Subcutaneous abdominal adipose tissue (tissue), 5 donors: ENCODE measurements at regions not wholly inside any gene's neighbourhood (a gene's known extent, or its start where the extent isn't known, plus 50 kb on each side); places are given as distances from the start of the nearest gene placed in this dataset.

ENCODE experiments used
- H3K27ac ChIP-seq: one replicate; pipeline ENCODE4 v1.7.0; 2013; ENCODE audit warnings: low read depth, mild to moderate bottlenecking, inconsistent platforms, low read length, moderate library complexity
- H3K27me3 ChIP-seq, 5 donors: one replicate each; pipeline ENCODE4 v1.7.0; 2013; ENCODE audit warnings: low read length in 5 of 5, inconsistent platforms in 1 of 5; ENCODE audit not compliant: control insufficient read depth in 5 of 5, insufficient read depth in 4 of 5
- H3K36me3 ChIP-seq, 5 donors: one replicate each; pipeline ENCODE4 v1.7.0; 2013; ENCODE audit warnings: low read length in 5 of 5; ENCODE audit not compliant: control insufficient read depth in 5 of 5, insufficient read depth in 5 of 5
- H3K4me1 ChIP-seq, 5 donors: one replicate each; pipeline ENCODE4 v1.7.0; 2013; ENCODE audit warnings: low read length in 5 of 5, mild to moderate bottlenecking in 3 of 5, moderate library complexity in 1 of 5; ENCODE audit not compliant: control insufficient read depth in 5 of 5, insufficient read depth in 5 of 5
- H3K4me3 ChIP-seq, 5 donors: one replicate each; pipeline ENCODE4 v1.7.0; 2013; ENCODE audit warnings: low read length in 5 of 5, low read depth in 1 of 5
- H3K9ac ChIP-seq, 5 donors: one replicate each; pipeline ENCODE4 v1.7.0; 2013; ENCODE audit warnings: low read length in 5 of 5, mild to moderate bottlenecking in 4 of 5, moderate library complexity in 3 of 5
- H3K9me3 ChIP-seq, 5 donors: one replicate each; pipeline ENCODE4 v1.7.0; 2013; ENCODE audit warnings: low read length in 5 of 5; ENCODE audit not compliant: control insufficient read depth in 5 of 5
- donor health status: healthy.
- donor health status: healthy.
- donor health status: healthy.
- donor health status: healthy.
- donor health status: healthy.

GRCh38 chr9:82665324-82665723 lies 397.6 kb downstream of the RASEF start:
- Histone ChIP-seq H3K27me3 (no peaks in the 10 kb centered on the region), H3K4me1 (no peaks in the 10 kb centered on the region), H3K27ac (no peak overlapping the region), H3K4me3 (no peak overlapping the region), H3K9ac (no peak overlapping the region), H3K36me3 (no peaks in the 10 kb centered on the region), H3K9me3 (no peaks in the 10 kb centered on the region)

DNA sequence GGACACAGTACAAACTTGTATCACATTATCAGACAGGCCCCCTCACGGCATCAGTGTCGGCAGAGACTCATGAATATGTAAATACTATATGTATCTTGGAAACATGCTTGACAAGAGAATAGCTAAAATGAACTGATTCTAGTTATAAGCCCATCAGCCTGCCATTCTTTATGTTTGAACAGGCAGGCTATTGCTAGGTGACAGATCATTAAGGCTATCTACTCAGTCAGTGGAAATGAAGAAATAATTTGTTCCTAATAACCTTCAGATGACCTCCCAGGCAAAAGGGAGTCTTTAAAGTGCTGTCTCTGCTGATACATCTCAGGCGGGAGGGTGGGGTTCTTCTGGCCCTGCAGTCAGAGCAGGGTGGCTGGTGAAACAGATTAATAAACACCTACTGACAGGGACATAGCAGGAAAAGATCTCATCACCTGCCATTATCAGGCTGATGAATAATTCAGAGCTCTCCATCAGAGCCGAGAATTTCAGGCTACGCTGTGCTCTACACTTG lies 394.2 kb downstream of the RASEF start:
- Histone ChIP-seq H3K27me3 (no peaks in the 10 kb centered on the region), H3K27ac (no peak overlapping the region), H3K4me1 (no peaks in the 10 kb centered on the region), H3K4me3 (no peak overlapping the region), H3K9me3 (no peaks in the 10 kb centered on the region), H3K9ac (no peak overlapping the region), H3K36me3 (no peaks in the 10 kb centered on the region)

GRCh38 chr9:82670000-82670399 lies 392.9 kb downstream of the RASEF start:
- H3K27me3 ChIP-seq = no peaks in the 10 kb centered on the region
- H3K9ac ChIP-seq = no peak overlapping the region
- H3K4me1 ChIP-seq = no peaks in the 10 kb centered on the region
- H3K9me3 ChIP-seq = no peaks in the 10 kb centered on the region
- H3K36me3 ChIP-seq = no peaks in the 10 kb centered on the region
- H3K27ac ChIP-seq = no peak overlapping the region
- H3K4me3 ChIP-seq = no peak overlapping the region

- H3K9me3 ChIP-seq = no peaks in the 10 kb centered on the region
- H3K36me3 ChIP-seq = no peaks in the 10 kb centered on the region
- H3K4me1 ChIP-seq = no peaks in the 10 kb centered on the region
- H3K4me3 ChIP-seq = no peak overlapping the region
- H3K27ac ChIP-seq = no peak overlapping the region
- no peak overlapping the region for H3K9ac ChIP-seq
- H3K27me3 ChIP-seq = no peaks in the 10 kb centered on the region
These were observed 392.2 kb downstream of the RASEF start for GRCh38 chr9:82670726-82671125.

DNA sequence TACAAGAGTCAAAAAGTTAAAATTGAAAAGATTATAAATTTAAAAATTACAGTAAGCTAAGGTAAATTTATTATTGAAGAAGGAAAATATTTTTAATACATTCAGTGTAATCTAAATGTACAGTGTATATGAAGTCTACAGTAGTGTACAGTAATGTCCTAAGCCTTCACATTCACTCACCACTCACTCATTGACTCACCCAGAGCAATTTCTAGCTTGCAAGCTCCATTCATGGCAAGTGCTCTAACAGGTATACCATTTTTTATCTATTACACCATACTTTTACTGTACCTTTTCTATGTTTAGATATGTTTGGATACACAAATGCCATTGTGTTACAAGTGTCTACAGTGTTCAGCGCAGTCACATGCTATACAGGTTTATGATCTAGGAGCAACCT lies 389.7 kb downstream of the RASEF start:
- H3K4me1 ChIP-seq = no peaks in the 10 kb centered on the region
- H3K27me3 ChIP-seq = no peaks in the 10 kb centered on the region
- H3K27ac ChIP-seq = no peak overlapping the region
- H3K4me3 ChIP-seq = no peak overlapping the region
- H3K9me3 ChIP-seq = no peaks in the 10 kb centered on the region
- no peaks in the 10 kb centered on the region for H3K36me3 ChIP-seq
- H3K9ac ChIP-seq = no peak overlapping the region

GRCh38 chr9:82673919-82674318 lies 389.0 kb downstream of the RASEF start:
- Histone ChIP-seq H3K27me3 (no peaks in the 10 kb centered on the region), H3K4me3 (no peak overlapping the region), H3K27ac (no peak overlapping the region), H3K9me3 (no peaks in the 10 kb centered on the region), H3K9ac (no peak overlapping the region), H3K36me3 (no peaks in the 10 kb centered on the region), H3K4me1 (no peaks in the 10 kb centered on the region)

DNA sequence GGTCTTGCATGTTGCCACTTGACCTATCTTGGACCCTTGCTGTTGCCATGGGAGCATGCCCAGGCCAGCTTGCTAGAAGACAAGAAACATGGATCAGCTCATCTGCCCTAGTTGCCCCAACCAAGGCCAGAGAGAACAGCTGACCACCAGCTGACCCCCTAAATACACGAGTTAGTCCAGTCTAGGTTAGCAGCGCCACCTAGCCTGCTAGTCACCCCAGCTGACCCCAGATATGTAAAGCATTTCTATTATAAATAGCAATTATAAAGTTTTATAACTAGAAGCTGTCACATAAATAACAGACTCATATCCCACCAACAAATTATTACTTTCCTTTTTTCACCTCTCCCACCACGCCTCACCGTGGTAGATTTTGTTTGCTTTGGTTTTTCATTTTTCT lies 387.8 kb downstream of the RASEF start:
- Histone ChIP-seq H3K9ac (no peak overlapping the region), H3K27ac (no peak overlapping the region), H3K4me3 (no peak overlapping the region), H3K36me3 (no peaks in the 10 kb centered on the region), H3K9me3 (no peaks in the 10 kb centered on the region), H3K4me1 (no peaks in the 10 kb centered on the region), H3K27me3 (no peaks in the 10 kb centered on the region)

DNA sequence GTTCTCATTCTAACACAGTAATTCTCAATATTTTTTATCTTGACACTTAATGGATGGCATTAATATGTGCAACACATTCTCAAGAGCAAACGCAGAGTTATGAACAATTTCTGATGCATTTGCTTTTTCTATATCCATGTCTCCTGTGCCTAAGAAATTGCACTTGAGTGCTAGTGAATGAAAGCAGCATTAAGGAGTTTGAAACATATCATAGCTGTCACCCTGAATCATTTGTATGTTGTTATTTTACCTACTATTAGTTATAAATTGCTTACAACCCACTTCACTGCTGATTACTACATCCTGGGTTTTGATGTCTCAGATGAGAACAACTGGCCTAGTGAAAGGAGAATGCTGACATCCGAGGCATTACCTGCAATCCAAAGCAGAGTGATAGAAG lies 387.3 kb downstream of the RASEF start:
- H3K4me3 ChIP-seq = no peak overlapping the region
- H3K4me1 ChIP-seq = no peaks in the 10 kb centered on the region
- H3K27ac ChIP-seq = no peak overlapping the region
- H3K36me3 ChIP-seq = no peaks in the 10 kb centered on the region
- no peaks in the 10 kb centered on the region for H3K9me3 ChIP-seq
- H3K9ac ChIP-seq = no peak overlapping the region
- H3K27me3 ChIP-seq = no peaks in the 10 kb centered on the region

- Histone ChIP-seq H3K4me1 (no peaks in the 10 kb centered on the region), H3K36me3 (no peaks in the 10 kb centered on the region), H3K9me3 (no peaks in the 10 kb centered on the region), H3K4me3 (no peak overlapping the region), H3K27ac (no peak overlapping the region), H3K9ac (no peak overlapping the region), H3K27me3 (no peaks in the 10 kb centered on the region)
These were observed 385.9 kb downstream of the RASEF start for GRCh38 chr9:82677086-82677485.

DNA sequence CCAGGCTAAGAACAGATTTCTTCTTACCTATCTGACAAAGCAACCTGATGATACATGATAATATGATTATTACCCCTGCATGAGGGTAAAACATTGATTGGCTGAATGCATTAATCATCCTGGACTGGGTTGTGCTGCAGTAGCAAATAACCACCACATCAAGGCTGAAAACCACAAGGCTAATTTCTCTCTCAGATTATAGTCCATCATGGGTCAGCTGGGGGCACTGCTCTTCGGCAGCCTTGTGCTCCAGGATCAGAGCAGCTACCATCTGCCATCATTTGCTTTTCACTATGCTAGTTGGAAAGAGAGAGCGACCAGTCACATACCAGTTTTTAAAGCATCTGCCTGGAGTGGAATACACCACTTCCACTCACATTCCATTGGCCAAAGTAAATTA lies 383.5 kb downstream of the RASEF start:
- peaks cover 0 to 2% (median 0%) of the 10 kb centered on the region in 5 donors for H3K9me3 ChIP-seq
- no peaks in the 10 kb centered on the region for H3K36me3 ChIP-seq
- H3K4me1 ChIP-seq = no peaks in the 10 kb centered on the region
- H3K9ac ChIP-seq = no peak overlapping the region
- H3K27ac ChIP-seq = no peak overlapping the region
- H3K27me3 ChIP-seq = no peaks in the 10 kb centered on the region
- H3K4me3 ChIP-seq = no peak overlapping the region
